Progenitor cell of endocrine pancreas (in vitro differentiated cells): ENCODE measurements at regions not wholly inside any gene's neighbourhood (a gene's known extent, or its start where the extent isn't known, plus 50 kb on each side); places are given as distances from the start of the nearest gene placed in this dataset.

Experiments
- DNase-seq: peaks from one replicate; pipeline ENCODE4 v3.0.0; 2021; ENCODE audit warnings: low spot score; ENCODE audit not compliant: unreplicated experiment
- H3K27ac Mint-ChIP-seq: 2 replicates; pipeline ENCODE4 v1.8.0; 2021; ENCODE audit warnings: mild to moderate bottlenecking, moderate library complexity, mixed read lengths
- H3K27me3 Mint-ChIP-seq: 2 replicates; pipeline ENCODE4 v1.8.0; 2021; ENCODE audit warnings: mixed read lengths
- H3K36me3 Mint-ChIP-seq: 2 replicates; pipeline ENCODE4 v1.8.0; 2022; ENCODE audit warnings: mixed read lengths; ENCODE audit not compliant: insufficient read depth
- H3K4me1 Mint-ChIP-seq: 2 replicates; pipeline ENCODE4 v1.8.0; 2021; ENCODE audit warnings: low read depth, mixed read lengths
- H3K4me3 Mint-ChIP-seq: 2 replicates; pipeline ENCODE4 v1.8.0; 2021; ENCODE audit warnings: low read depth, mild to moderate bottlenecking, moderate library complexity, mixed read lengths
- H3K9me3 Mint-ChIP-seq: 2 replicates; pipeline ENCODE4 v1.8.0; 2021; ENCODE audit warnings: low read depth, mixed read lengths
- CTCF ChIP-seq: fragments of 200-600 bp; sonication (generic); IDR thresholded peaks from one replicate; pipeline ENCODE4 v1.5.0; 2021; ENCODE audit warnings: antibody characterized with exemption, mild to moderate bottlenecking; ENCODE audit not compliant: unreplicated experiment

- Mint-ChIP-seq H3K9me3 (peaks cover 10% of the 10 kb centered on the region), H3K27me3 (no peaks in the 10 kb centered on the region), H3K4me3 (no peak overlapping the region), H3K36me3 (no peaks in the 10 kb centered on the region), H3K27ac (no peak overlapping the region), H3K4me1 (no peaks in the 10 kb centered on the region)
- no peak for DNase-seq
- no peak for TF ChIP-seq CTCF
Measured at GRCh38 chrX:118167361-118167760, 50.8 kb upstream of the KLHL13 start.

GRCh38 chrX:118171356-118171755, 54.7 kb upstream of the KLHL13 start:
- H3K27me3 Mint-ChIP-seq, result no peaks in the 10 kb centered on the region
- no peak overlapping the region for H3K4me3 Mint-ChIP-seq
- H3K9me3 Mint-ChIP-seq, result peaks cover 20% of the 10 kb centered on the region
- no peaks in the 10 kb centered on the region for H3K36me3 Mint-ChIP-seq
- no peak for TF ChIP-seq CTCF
- no peaks in the 10 kb centered on the region for H3K4me1 Mint-ChIP-seq
- DNase-seq, result no peak
- H3K27ac Mint-ChIP-seq, result no peak overlapping the region

DNA sequence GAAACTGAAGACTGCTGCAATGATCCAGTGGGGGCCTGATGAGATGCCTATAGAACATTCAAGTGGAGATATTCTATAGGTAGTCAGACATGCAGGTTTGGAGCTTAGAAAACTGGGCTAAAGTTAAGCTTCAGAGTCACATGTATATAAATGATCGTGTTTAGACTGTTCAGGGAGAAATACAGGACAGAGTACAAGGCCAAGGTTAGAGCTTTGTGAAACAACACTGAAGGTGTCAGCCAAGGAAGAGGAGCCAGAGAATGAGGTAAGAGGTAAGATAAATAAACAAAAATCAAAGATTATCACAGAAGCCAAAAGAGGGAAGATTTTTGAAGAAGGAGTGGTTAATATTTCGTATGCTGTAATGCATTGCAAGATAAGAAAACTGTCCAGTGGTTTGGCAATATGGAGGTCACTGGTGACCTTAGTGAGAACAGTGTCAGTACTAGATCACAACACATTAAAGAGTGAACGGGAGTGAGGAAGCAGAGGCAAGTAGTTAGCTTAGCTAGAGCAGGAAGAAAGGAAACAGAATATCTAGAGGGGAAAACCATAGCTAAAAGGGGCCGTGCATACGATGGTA, 58.0 kb upstream of the KLHL13 start:
- Mint-ChIP-seq H3K27ac (no peak overlapping the region), H3K27me3 (no peaks in the 10 kb centered on the region), H3K36me3 (no peaks in the 10 kb centered on the region), H3K9me3 (peaks cover 22% of the 10 kb centered on the region), H3K4me3 (no peak overlapping the region), H3K4me1 (peaks cover 3% of the 10 kb centered on the region)
- no peak for TF ChIP-seq CTCF
- DNase-seq, result no peak

GRCh38 chrX:118177708-118178107, 61.1 kb upstream of the KLHL13 start:
- no peaks in the 10 kb centered on the region for H3K27me3 Mint-ChIP-seq
- no peak for TF ChIP-seq CTCF
- H3K9me3 Mint-ChIP-seq, result peaks cover 27% of the 10 kb centered on the region
- no peak for DNase-seq
- H3K4me1 Mint-ChIP-seq, result peaks cover 5% of the 10 kb centered on the region
- H3K36me3 Mint-ChIP-seq, result no peaks in the 10 kb centered on the region
- H3K4me3 Mint-ChIP-seq, result no peak overlapping the region
- H3K27ac Mint-ChIP-seq, result no peak overlapping the region

GRCh38 chrX:118178450-118178849, 61.8 kb upstream of the KLHL13 start:
- DNase-seq, result no peak
- H3K9me3 Mint-ChIP-seq, result peaks cover 22% of the 10 kb centered on the region
- no peaks in the 10 kb centered on the region for H3K27me3 Mint-ChIP-seq
- no peak for TF ChIP-seq CTCF
- H3K4me1 Mint-ChIP-seq, result peaks cover 5% of the 10 kb centered on the region
- no peak overlapping the region for H3K27ac Mint-ChIP-seq
- no peak overlapping the region for H3K4me3 Mint-ChIP-seq
- H3K36me3 Mint-ChIP-seq, result no peaks in the 10 kb centered on the region
